ENCODE measurements at regions not wholly inside any gene's neighbourhood (a gene's known extent, or its start where the extent isn't known, plus 50 kb on each side); places are given as distances from the start of the nearest gene placed in this dataset.
"Not testable (repeated sequence)": the region's sequence is repeated elsewhere in the genome, so short reads cannot be mapped to it uniquely, and the experiment has no call there.

DNA sequence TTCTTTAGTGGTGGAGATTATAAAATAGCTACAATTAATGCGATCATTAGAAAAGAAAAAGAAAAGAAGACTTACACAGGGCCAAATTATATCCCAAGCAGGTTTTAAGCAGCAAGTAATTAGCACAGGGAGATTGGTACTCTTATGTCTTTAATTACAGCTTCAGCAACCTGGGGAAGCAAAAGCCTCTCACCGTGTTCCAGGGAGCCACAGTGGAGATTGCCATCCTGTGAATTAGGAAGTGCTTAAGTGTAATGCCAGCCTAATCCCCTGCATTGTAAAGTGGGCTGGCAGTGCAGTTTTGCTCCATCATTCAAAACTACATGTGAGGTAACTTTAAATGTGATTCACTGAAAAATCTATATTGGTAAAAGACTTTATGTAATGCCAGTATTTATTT, 533.5 kb upstream of the COBL start:
- peaks cover 1% of the 10 kb centered on the region for H3K36me3 Mint-ChIP-seq (ENCODE audit: insufficient read depth)
- no peak overlapping the region for H3K4me3 Mint-ChIP-seq (ENCODE audit: low read depth)
- H3K9me3 Mint-ChIP-seq (ENCODE audit: low read depth): no peaks in the 10 kb centered on the region
- no peak for DNase-seq (ENCODE audit: low spot score, unreplicated experiment)
- TF ChIP-seq, protein P1, sequence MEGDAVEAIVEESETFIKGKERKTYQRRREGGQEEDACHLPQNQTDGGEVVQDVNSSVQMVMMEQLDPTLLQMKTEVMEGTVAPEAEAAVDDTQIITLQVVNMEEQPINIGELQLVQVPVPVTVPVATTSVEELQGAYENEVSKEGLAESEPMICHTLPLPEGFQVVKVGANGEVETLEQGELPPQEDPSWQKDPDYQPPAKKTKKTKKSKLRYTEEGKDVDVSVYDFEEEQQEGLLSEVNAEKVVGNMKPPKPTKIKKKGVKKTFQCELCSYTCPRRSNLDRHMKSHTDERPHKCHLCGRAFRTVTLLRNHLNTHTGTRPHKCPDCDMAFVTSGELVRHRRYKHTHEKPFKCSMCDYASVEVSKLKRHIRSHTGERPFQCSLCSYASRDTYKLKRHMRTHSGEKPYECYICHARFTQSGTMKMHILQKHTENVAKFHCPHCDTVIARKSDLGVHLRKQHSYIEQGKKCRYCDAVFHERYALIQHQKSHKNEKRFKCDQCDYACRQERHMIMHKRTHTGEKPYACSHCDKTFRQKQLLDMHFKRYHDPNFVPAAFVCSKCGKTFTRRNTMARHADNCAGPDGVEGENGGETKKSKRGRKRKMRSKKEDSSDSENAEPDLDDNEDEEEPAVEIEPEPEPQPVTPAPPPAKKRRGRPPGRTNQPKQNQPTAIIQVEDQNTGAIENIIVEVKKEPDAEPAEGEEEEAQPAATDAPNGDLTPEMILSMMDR (IDR thresholded peaks at IDR 0.05; ENCODE audit: unreplicated experiment): no peak
- no peaks in the 10 kb centered on the region for H3K4me1 Mint-ChIP-seq (ENCODE audit: low read depth)
- H3K27ac Mint-ChIP-seq: no peak overlapping the region
- no peaks in the 10 kb centered on the region for H3K27me3 Mint-ChIP-seq

DNA sequence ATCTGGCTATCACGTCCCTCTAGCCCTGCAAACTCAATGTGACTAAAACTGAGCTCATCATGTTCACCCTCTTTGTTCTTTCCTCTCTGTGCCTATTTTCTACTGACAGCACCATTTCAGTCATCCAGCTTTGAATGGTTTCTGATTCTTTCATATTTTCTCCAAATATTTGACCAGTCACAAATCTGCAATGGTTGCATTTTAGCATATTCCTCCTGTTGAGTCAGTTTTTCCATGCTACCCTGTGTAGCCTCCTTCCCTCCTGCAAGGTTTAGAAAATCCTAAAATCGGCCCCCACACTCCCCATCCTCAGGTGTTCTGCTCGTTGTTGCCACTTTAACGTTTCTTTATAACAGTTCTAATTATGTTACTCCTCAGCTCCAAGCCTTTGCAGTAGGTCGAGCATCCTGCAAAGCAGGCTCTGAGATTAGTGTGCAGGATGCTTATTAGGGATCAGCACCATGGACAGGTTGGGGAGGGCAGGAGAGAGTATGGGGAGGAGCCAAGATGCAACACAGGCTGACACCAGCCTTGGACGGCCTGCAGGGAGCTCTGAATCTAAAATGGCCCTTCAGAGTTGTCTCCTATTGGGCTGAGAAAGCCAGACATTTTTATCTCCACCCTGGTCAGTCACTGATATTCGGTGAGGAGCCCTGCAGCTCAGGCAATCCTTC, 531.0 kb upstream of the COBL start:
- Mint-ChIP-seq H3K27me3 (no peaks in the 10 kb centered on the region), H3K4me1 (ENCODE audit: low read depth) (no peaks in the 10 kb centered on the region), H3K27ac (no peak overlapping the region), H3K36me3 (ENCODE audit: insufficient read depth) (no peaks in the 10 kb centered on the region), H3K4me3 (ENCODE audit: low read depth) (no peak overlapping the region), H3K9me3 (ENCODE audit: low read depth) (no peaks in the 10 kb centered on the region)
- TF ChIP-seq, protein P1 (IDR thresholded peaks at IDR 0.05; ENCODE audit: unreplicated experiment): no peak
- DNase-seq (ENCODE audit: low spot score, unreplicated experiment): peak; percentile 11

DNA sequence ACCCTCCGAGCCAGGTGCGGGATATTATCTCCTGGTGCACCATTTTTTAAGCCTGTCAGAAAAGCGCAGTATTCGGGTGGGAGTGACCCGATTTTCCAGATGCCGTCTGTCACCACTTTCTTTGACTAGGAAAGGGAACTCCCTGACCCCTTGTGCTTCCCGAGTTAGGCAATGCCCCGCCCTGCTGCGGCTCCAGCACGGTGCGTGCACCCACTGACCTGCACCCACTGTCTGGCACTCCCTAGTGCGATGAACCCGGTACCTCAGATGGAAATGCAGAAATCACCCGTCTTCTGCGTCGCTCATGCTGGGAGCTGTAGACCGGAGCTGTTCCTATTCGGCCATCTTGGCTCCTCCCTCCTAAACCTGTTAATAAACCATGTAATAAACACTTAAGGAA, 522.5 kb upstream of the COBL start:
- H3K27ac Mint-ChIP-seq; DNase-seq (ENCODE audit: low spot score, unreplicated experiment); H3K36me3 Mint-ChIP-seq (ENCODE audit: insufficient read depth); H3K9me3 Mint-ChIP-seq (ENCODE audit: low read depth); H3K27me3 Mint-ChIP-seq; H3K4me1 Mint-ChIP-seq (ENCODE audit: low read depth): not testable (repeated sequence)
- H3K4me3 Mint-ChIP-seq (ENCODE audit: low read depth): peak overlapping the region; percentile 26

DNA sequence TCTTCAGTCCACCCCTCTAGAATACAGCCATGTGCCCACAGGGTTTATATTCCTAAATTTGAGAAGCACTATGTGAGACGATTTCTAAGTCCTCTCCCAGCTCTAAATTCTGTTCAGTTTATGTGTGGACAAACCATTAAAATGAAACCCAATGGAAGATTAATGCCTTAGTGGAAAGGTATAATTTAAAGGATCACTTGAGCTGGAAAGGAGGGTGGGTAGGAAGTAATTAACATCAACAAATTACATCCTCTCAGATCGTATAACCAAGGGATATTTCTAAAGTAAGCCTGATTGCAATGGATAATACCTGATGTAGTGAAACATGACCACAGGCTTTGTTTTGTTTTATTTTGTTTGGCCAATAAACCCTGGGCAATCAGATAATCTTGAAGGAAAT, 511.0 kb upstream of the COBL start:
- Mint-ChIP-seq H3K4me1 (ENCODE audit: low read depth) (no peaks in the 10 kb centered on the region), H3K27me3 (no peaks in the 10 kb centered on the region), H3K9me3 (ENCODE audit: low read depth) (peaks cover 8% of the 10 kb centered on the region), H3K4me3 (ENCODE audit: low read depth) (no peak overlapping the region), H3K27ac (no peak overlapping the region), H3K36me3 (ENCODE audit: insufficient read depth) (no peaks in the 10 kb centered on the region)
- TF ChIP-seq, protein P1 (IDR thresholded peaks at IDR 0.05; ENCODE audit: unreplicated experiment): no peak
- DNase-seq (ENCODE audit: low spot score, unreplicated experiment): no peak

DNA sequence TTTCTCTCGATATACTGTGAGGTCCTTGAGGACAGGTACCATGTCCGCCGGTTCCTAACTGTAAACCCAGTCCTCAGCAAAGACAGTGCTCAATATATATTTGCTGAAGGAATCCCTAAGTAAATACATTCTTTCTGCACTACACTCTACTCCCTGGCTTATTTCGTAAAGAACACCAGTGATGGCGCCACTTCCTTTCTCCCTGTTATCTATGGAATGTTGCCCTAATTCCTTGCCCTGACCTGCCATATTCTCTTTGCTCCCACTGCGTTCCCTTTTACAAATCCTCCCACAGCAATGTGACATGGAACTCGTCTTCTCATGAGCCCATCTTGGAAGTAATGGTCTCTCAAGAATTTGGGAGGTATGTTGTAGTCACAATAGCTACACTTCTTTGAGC, 507.4 kb upstream of the COBL start:
- no peak for DNase-seq (ENCODE audit: low spot score, unreplicated experiment)
- no peaks in the 10 kb centered on the region for H3K27me3 Mint-ChIP-seq
- no peak overlapping the region for H3K4me3 Mint-ChIP-seq (ENCODE audit: low read depth)
- H3K4me1 Mint-ChIP-seq (ENCODE audit: low read depth): no peaks in the 10 kb centered on the region
- peaks cover 2% of the 10 kb centered on the region for H3K9me3 Mint-ChIP-seq (ENCODE audit: low read depth)
- TF ChIP-seq, protein P1 (IDR thresholded peaks at IDR 0.05; ENCODE audit: unreplicated experiment): no peak
- H3K36me3 Mint-ChIP-seq (ENCODE audit: insufficient read depth): no peaks in the 10 kb centered on the region
- H3K27ac Mint-ChIP-seq: no peak overlapping the region

DNA sequence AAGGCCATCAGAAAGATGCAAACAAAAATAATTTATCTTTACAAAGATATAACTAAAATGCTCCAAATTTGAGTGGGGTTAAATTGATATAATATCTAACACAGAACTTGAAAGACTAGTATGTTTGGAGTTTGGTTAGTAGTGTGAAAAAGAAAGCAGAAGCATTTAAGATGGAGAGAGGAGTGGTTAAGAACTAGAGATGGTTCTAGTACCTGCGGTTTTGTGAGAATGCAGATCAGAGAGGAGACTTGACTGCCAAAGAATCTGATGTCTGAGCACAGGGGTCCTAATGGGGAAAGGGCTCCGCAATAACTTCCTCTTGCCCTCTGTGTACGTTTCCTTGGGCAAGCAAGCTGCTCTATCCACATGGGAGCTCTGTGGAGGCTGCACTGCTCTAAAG, 506.8 kb upstream of the COBL start:
- H3K4me1 Mint-ChIP-seq (ENCODE audit: low read depth): no peaks in the 10 kb centered on the region
- TF ChIP-seq, protein P1 (IDR thresholded peaks at IDR 0.05; ENCODE audit: unreplicated experiment): no peak
- DNase-seq (ENCODE audit: low spot score, unreplicated experiment): no peak
- no peaks in the 10 kb centered on the region for H3K27me3 Mint-ChIP-seq
- H3K36me3 Mint-ChIP-seq (ENCODE audit: insufficient read depth): no peaks in the 10 kb centered on the region
- no peaks in the 10 kb centered on the region for H3K9me3 Mint-ChIP-seq (ENCODE audit: low read depth)
- no peak overlapping the region for H3K4me3 Mint-ChIP-seq (ENCODE audit: low read depth)
- H3K27ac Mint-ChIP-seq: no peak overlapping the region

Measured in progenitor cell of endocrine pancreas (in vitro differentiated cells).